ENCODE measurements at regions not wholly inside any gene's neighbourhood (a gene's known extent, or its start where the extent isn't known, plus 50 kb on each side); places are given as distances from the start of the nearest gene placed in this dataset.

DNA sequence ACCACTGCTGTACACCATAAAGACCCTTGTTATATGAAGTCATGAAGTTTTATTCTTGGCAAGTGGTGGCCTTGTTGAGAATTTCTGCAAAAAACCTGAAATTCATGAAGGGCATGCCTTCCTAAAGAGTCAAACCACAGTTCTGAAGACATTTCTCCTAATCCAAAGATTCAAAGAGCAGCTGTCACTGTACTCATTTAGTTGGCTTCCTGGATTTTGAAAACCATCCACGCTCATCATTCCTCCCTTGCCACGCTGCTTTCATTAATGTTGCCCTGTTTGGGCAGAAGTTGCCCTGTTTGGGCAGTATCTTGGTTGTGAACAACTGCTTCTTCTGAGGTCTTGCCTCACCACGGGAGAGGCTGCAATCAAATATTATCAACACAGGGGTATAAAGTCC lies 560.3 kb upstream of the TLE4 start:
- Histone ChIP-seq H3K27me3 (ENCODE audit: control insufficient read depth, insufficient read depth, low read length) (no peaks in the 10 kb centered on the region), H3K4me3 (ENCODE audit: low read depth, low read length) (no peak overlapping the region), H3K9me3 (ENCODE audit: control insufficient read depth, insufficient read depth, low read length) (no peaks in the 10 kb centered on the region), H3K27ac (ENCODE audit: low read depth, low read length) (no peak overlapping the region)
- ChIA-PET POLR2A (no interaction called here), CTCF (no interaction called here)
- DNase-seq (ENCODE audit: low read depth, low spot score) = no peak
- TF ChIP-seq, protein P1, sequence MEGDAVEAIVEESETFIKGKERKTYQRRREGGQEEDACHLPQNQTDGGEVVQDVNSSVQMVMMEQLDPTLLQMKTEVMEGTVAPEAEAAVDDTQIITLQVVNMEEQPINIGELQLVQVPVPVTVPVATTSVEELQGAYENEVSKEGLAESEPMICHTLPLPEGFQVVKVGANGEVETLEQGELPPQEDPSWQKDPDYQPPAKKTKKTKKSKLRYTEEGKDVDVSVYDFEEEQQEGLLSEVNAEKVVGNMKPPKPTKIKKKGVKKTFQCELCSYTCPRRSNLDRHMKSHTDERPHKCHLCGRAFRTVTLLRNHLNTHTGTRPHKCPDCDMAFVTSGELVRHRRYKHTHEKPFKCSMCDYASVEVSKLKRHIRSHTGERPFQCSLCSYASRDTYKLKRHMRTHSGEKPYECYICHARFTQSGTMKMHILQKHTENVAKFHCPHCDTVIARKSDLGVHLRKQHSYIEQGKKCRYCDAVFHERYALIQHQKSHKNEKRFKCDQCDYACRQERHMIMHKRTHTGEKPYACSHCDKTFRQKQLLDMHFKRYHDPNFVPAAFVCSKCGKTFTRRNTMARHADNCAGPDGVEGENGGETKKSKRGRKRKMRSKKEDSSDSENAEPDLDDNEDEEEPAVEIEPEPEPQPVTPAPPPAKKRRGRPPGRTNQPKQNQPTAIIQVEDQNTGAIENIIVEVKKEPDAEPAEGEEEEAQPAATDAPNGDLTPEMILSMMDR (IDR thresholded peaks at IDR 0.05; ENCODE audit: low read depth, low read length) = no peak

DNA sequence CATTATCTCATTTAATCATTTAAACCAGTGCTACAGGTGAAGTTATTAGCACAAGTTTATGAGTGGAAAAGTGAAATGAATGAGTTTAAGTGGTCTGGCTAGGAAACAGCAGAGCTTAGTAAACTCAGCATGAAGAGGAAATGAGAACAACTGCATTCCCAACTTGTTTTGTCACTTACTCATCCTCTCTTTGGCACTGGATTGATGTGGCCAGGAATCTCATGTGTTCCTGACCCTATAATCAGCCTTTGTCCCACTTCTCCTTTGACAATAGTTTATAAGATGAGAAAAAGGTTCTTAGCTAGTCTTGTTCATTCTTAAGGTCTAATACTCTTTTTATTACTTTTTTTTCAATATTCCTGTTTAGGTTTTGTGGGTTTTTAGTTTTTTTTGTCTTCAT lies 559.2 kb upstream of the TLE4 start:
- ChIA-PET CTCF (no interaction called here), POLR2A (no interaction called here)
- no peak overlapping the region for H3K27ac ChIP-seq (ENCODE audit: low read depth, low read length)

DNA sequence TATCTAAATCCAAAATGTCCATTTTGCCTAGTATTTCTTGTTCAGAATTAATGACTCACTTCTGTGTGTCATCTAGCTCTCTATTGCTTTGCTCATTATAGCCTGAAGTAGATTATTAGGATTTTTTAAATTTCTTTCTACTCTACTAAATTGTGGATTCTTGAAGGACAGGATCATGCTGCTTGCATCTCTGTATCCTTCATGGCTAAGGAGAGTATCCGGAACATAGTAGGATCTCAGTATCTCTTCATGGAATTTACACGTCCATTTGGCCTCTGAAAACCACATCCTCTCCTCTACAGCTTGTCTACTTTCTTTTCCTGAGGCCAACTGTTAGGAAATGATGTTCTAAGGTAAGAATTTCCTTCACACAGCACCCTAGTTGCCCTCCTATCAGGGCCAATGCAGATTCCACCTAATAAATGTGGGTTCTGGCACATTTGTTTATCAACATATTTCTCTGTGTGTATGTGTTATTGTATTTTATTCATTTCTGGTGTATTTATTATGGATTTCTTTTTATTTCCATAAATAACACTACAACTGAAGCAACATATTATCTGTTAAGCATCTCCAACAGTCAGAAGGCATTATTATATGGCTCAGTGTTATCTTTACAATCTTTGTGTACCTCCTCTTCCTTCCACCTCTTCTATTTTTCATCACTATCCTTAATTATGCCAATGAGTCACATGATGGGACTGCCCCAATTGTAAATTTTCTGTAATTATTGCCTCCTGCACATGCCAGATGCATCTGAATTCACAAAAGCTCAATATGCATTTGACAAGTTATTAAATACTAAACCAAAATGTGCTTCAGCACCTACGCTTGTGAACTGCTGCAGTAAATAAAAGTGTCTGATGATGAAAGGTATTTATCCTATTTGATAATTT lies 557.8 kb upstream of the TLE4 start:
- Histone ChIP-seq H3K9me3 (ENCODE audit: control insufficient read depth, insufficient read depth, low read length) (no peaks in the 10 kb centered on the region), H3K27me3 (ENCODE audit: control insufficient read depth, insufficient read depth, low read length) (no peaks in the 10 kb centered on the region), H3K4me3 (ENCODE audit: low read depth, low read length) (no peak overlapping the region), H3K27ac (ENCODE audit: low read depth, low read length) (no peak overlapping the region)
- DNase-seq (ENCODE audit: low read depth, low spot score) = no peak
- ChIA-PET POLR2A (no interaction called here), CTCF (no interaction called here)
- TF ChIP-seq, protein P1 (IDR thresholded peaks at IDR 0.05; ENCODE audit: low read depth, low read length) = no peak

More for the DNA sequence above, 559.2 kb upstream of the TLE4 start:
- no peaks in the 10 kb centered on the region for H3K27me3 ChIP-seq (ENCODE audit: control insufficient read depth, insufficient read depth, low read length)
- TF ChIP-seq, protein P1 (IDR thresholded peaks at IDR 0.05; ENCODE audit: low read depth, low read length) = no peak
- H3K9me3 ChIP-seq (ENCODE audit: control insufficient read depth, insufficient read depth, low read length) = no peaks in the 10 kb centered on the region
- no peak for DNase-seq (ENCODE audit: low read depth, low spot score)
- H3K4me3 ChIP-seq (ENCODE audit: low read depth, low read length) = no peak overlapping the region

DNA sequence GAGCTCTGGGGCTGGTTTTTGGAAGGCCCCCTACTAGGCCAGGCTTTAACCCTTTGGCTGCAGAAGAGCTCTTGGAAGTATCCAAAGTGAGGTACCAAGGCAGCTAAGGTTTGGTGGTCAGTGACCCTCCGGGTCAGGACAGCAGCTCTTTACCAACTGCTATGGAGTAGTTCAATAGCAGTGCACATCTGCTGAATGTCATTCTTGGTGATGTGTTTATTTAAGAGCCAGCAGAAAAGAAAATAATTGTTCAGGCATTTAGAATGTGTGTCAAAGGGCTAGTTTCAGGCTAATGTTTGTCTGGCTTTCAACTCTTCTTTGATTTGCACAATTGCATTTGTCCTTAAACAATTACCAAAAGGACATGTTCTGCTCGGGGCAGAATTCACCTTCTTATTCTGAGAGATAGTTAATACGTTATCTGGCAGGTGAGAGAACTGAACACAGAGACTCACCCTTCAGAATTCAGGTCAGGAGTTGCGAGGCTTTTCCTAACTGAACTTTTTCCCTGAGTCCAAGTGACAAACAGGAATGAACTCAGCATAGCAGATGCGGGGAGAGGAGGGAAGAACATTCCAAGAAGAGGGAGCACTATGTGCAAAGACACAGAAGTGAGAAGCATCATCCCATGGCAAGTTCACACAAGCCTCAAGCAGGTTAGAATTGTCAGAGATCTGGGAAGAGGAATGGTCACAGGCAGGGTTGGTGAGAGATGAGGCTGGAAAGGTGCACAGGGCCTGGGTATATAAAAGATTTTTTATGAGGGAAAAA lies 556.7 kb upstream of the TLE4 start:
- Histone ChIP-seq H3K4me3 (ENCODE audit: low read depth, low read length) (no peak overlapping the region), H3K27ac (ENCODE audit: low read depth, low read length) (no peak overlapping the region), H3K9me3 (ENCODE audit: control insufficient read depth, insufficient read depth, low read length) (no peaks in the 10 kb centered on the region), H3K27me3 (ENCODE audit: control insufficient read depth, insufficient read depth, low read length) (no peaks in the 10 kb centered on the region)
- no peak for DNase-seq (ENCODE audit: low read depth, low spot score)
- POLR2A ChIA-PET = no interaction called here
- TF ChIP-seq, protein P1 (IDR thresholded peaks at IDR 0.05; ENCODE audit: low read depth, low read length) = no peak
- CTCF ChIA-PET = no interaction called here

DNA sequence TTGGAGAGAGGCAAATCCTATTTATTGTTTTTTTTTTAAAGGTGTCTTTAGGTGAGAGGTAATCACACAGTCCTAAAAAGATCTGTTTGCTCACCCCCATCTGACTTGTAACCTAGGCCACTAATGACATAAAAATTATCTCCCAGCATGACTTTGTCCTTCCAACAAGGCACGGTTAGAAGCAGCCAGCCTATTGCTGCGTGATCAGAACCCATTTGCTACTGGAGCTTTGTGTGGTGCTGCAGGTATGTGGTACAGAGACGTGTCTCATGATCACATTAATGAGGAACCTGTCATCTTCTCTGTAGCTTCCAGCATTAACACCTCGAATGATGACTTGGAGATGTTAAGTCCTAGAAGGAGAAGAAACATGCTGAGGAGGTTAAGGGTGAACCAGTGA lies 555.8 kb upstream of the TLE4 start:
- no peak overlapping the region for H3K27ac ChIP-seq (ENCODE audit: low read depth, low read length)
- H3K4me3 ChIP-seq (ENCODE audit: low read depth, low read length) = no peak overlapping the region
- no peaks in the 10 kb centered on the region for H3K27me3 ChIP-seq (ENCODE audit: control insufficient read depth, insufficient read depth, low read length)
- POLR2A ChIA-PET = no interaction called here
- CTCF ChIA-PET = no interaction called here
- no peaks in the 10 kb centered on the region for H3K9me3 ChIP-seq (ENCODE audit: control insufficient read depth, insufficient read depth, low read length)
- TF ChIP-seq, protein P1 (IDR thresholded peaks at IDR 0.05; ENCODE audit: low read depth, low read length) = no peak
- no peak for DNase-seq (ENCODE audit: low read depth, low spot score)
